Activated CD4-positive, alpha-beta memory T cell treated with anti-CD3 and anti-CD28 coated beads for 36 hours (primary cell): ENCODE measurements at regions not wholly inside any gene's neighbourhood (a gene's known extent, or its start where the extent isn't known, plus 50 kb on each side); places are given as distances from the start of the nearest gene placed in this dataset.

Experiments
- CTCF ChIA-PET: fragments of 350-600 bp; sonication (Branson Sonifier 250); formaldehyde crosslinking; loops from one replicate; lab custom pipeline; 2021; ENCODE audit warnings: antibody characterized with exemption, inconsistent platforms; lab: Charles Lee
- POLR2A ChIA-PET: fragments of 350-600 bp; sonication (Branson Sonifier 250); formaldehyde crosslinking; loops from one replicate; lab custom pipeline; 2021; ENCODE audit warnings: antibody characterized with exemption; lab: Charles Lee
- DNase-seq: peaks from one replicate; pipeline ENCODE4 v3.0.0-alpha.2; 2020
- H3K27ac Mint-ChIP-seq: one replicate; pipeline ENCODE4 v1.8.0; 2021; ENCODE audit warnings: mixed read lengths
- H3K27me3 Mint-ChIP-seq: one replicate; pipeline ENCODE4 v1.8.0; 2021; ENCODE audit warnings: mixed read lengths
- H3K36me3 Mint-ChIP-seq: one replicate; pipeline ENCODE4 v1.8.0; 2021; ENCODE audit warnings: mixed read lengths
- H3K4me1 Mint-ChIP-seq: one replicate; pipeline ENCODE4 v1.8.0; 2021; ENCODE audit warnings: low read depth, mixed read lengths
- H3K4me3 Mint-ChIP-seq: one replicate; pipeline ENCODE4 v1.8.0; 2021; ENCODE audit warnings: mild to moderate bottlenecking, mixed read lengths
- H3K9me3 Mint-ChIP-seq: one replicate; pipeline ENCODE4 v1.8.0; 2021; ENCODE audit warnings: mixed read lengths
- intact Hi-C: fragments of 100-400 bp; cut with micrococcal nuclease; formaldehyde crosslinking; loops from one replicate; pipeline ENCODE4 v1.15.1; 2023

- H3K4me1 Mint-ChIP-seq: no peaks in the 10 kb centered on the region
- no peaks in the 10 kb centered on the region for H3K36me3 Mint-ChIP-seq
- POLR2A ChIA-PET: no interaction called here
- intact Hi-C loops: no loop called here
- CTCF ChIA-PET: no interaction called here
- DNase-seq: no peak
- no peaks in the 10 kb centered on the region for H3K9me3 Mint-ChIP-seq
- no peak overlapping the region for H3K4me3 Mint-ChIP-seq
- H3K27ac Mint-ChIP-seq: no peak overlapping the region
- H3K27me3 Mint-ChIP-seq: peaks cover 38% of the 10 kb centered on the region
Measured at GRCh38 chr22:48495751-48496080, 1332.0 kb downstream of the BRD1 start.

DNA sequence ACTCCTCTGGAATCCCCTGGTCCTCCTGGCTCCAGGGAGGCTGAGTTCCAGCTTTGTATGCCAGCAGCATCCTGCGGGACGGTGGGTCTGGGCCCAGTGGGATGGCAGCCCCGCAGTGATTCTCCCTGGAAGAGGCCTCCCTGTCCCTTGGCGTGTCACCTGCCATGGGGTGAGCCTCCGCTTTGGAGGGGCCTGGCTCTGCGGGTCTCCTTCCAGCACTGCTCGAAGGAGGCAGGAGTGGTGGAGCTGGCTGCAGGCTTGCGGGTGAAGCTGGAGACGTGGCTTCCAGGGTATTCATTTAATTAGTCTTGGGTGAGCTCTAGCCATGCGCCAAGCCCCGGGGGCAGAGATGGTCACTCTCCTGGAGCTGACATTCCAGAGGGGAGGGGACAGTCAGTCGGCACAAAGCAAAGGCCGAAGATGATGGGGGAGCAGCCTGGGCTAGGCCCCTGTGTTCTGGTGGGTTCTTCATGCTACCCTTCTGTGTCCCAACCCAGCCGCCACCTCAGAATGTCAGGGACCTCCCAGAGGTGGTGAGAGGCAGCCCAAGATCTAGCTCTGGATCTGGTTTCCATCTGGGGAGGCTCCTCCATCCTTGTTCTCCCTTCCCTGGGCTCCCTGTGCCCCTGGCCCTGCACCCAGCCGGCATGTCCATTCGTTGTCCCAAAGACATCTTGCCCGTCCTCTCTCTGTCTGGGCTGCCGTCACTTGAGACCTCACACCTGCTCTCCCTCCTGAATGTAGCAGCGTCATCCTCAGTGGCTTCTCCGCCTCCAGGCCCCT lies 1332.5 kb downstream of the BRD1 start:
- CTCF ChIA-PET: no interaction called here
- no peak overlapping the region for H3K27ac Mint-ChIP-seq
- no peaks in the 10 kb centered on the region for H3K36me3 Mint-ChIP-seq
- peaks cover 42% of the 10 kb centered on the region for H3K27me3 Mint-ChIP-seq
- H3K4me3 Mint-ChIP-seq: no peak overlapping the region
- POLR2A ChIA-PET: no interaction called here
- no peaks in the 10 kb centered on the region for H3K9me3 Mint-ChIP-seq
- no peak for DNase-seq
- no peaks in the 10 kb centered on the region for H3K4me1 Mint-ChIP-seq
- intact Hi-C loops: no loop called here

- intact Hi-C loops: no loop called here
Measured at GRCh38 chr22:48494256-48494967, 1333.3 kb downstream of the BRD1 start.

DNA sequence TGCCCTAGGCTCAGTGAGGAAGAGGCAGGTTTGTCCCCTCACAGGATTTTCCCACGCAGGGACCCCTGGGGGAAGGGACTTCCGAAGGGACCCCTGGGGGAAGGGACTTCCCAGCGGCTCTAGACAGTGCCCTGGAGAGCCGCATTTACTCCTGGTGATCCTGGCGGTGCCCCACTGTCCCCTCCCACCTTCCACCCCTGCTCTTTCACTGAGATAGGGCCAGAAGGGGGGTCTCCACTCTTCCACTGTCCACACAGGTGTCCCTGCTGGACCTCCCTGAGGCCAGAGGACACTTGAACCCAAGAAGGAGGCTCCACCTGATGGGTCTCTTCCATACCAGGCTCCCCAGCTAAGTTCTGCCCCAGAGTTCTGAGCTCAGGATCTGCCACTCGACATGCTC lies 1333.9 kb downstream of the BRD1 start:
- Mint-ChIP-seq H3K36me3 (no peaks in the 10 kb centered on the region), H3K27me3 (peaks cover 43% of the 10 kb centered on the region), H3K9me3 (no peaks in the 10 kb centered on the region), H3K4me1 (no peaks in the 10 kb centered on the region), H3K4me3 (no peak overlapping the region), H3K27ac (no peak overlapping the region)
- CTCF ChIA-PET: no interaction called here
- POLR2A ChIA-PET: no interaction called here
- no peak for DNase-seq
- intact Hi-C loops: no loop called here

More at GRCh38 chr22:48494256-48494967, 1333.3 kb downstream of the BRD1 start:
- Mint-ChIP-seq H3K4me3 (no peak overlapping the region), H3K27ac (no peak overlapping the region), H3K27me3 (peaks cover 42% of the 10 kb centered on the region), H3K4me1 (no peaks in the 10 kb centered on the region), H3K9me3 (no peaks in the 10 kb centered on the region), H3K36me3 (no peaks in the 10 kb centered on the region)
- ChIA-PET CTCF (no interaction called here), POLR2A (no interaction called here)
- DNase-seq: no peak

DNA sequence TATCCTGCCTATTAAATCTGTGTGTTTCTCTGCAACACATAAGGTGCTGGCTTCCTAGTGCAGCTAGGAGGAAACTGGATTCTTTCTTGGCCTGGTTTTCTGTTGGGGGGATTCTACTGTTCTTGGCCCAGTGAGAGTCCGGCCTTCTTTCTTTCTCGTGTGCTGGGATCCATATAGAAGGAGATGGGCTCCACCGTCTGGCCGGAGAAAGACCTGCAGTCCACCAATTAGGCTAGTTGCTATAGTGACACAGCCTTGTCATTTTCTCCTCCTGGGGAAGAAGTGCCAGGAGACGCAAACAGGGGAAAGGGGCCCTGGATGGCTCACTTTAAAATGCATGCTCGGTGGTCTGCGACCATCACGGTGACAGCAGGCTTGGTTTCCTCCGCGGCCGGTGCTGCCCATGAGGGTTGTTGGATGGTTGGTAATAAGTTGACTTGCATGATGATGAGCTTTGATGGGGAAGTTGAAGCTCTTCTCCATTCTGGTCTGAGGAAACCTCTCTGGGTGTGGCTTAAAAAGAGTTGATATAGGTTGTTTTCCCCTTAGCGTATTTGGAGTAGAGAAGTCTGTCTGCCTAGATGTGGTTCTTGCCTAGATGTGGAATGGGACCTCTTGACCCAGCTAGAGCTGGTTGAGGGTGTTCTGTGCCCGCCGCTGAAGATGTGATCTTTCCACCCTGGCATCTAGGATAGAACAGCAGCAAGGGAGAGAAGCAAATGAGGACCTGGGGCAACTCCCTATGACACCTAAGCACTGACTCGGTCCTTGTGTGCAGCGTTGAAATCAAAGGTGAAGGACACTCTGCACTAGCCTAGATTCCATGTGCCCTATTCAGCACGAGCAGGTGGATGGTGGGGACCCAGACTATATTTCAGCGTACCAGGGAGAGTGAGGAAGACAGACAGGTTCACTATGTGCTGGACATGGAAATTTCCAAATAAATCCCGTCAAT lies 1335.0 kb downstream of the BRD1 start:
- no peak overlapping the region for H3K4me3 Mint-ChIP-seq
- H3K27ac Mint-ChIP-seq: no peak overlapping the region
- peak; percentile 50 for DNase-seq
- H3K9me3 Mint-ChIP-seq: no peaks in the 10 kb centered on the region
- ChIA-PET CTCF (interaction anchor here (0.5 to 0.6 kb wide), 2 partner anchors 78 to 619 kb away, joined by 3 read pairs; no protein-coding TSS in a partner anchor), POLR2A (no interaction called here)
- H3K27me3 Mint-ChIP-seq: peaks cover 54% of the 10 kb centered on the region
- no peaks in the 10 kb centered on the region for H3K4me1 Mint-ChIP-seq
- no peaks in the 10 kb centered on the region for H3K36me3 Mint-ChIP-seq
- intact Hi-C loops: no loop called here

DNA sequence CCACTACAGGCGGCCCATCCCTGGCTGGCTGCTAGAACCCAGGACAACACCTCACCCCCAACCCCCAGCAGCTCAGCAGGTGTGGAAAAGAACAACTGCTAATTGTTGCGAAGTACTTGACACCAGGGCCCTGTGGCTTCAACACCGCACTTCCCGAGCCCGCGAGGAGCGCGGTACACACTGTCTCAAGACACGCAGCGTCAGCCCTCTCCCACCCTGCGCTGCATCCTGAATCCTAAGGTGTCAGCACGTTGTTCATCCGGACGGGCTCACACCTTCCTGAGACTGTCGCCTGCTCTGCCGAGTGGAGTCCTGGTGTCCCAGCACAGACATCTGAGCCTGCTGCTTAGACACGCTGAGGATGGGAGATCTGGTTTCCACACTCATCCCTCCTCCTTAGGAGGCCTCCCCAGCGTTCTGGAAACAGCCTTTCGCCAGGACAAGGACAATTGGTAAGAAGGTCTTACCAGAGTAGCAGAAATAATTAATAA lies 1336.2 kb downstream of the BRD1 start:
- H3K4me1 Mint-ChIP-seq: no peaks in the 10 kb centered on the region
- H3K9me3 Mint-ChIP-seq: no peaks in the 10 kb centered on the region
- intact Hi-C loops: no loop called here
- ChIA-PET CTCF (no interaction called here), POLR2A (no interaction called here)
- no peak for DNase-seq
- H3K27ac Mint-ChIP-seq: no peak overlapping the region
- no peaks in the 10 kb centered on the region for H3K36me3 Mint-ChIP-seq
- H3K4me3 Mint-ChIP-seq: no peak overlapping the region
- peaks cover 64% of the 10 kb centered on the region for H3K27me3 Mint-ChIP-seq

GRCh38 chr22:48490500-48491411 lies 1336.9 kb downstream of the BRD1 start:
- Mint-ChIP-seq H3K4me3 (no peak overlapping the region), H3K27ac (no peak overlapping the region), H3K9me3 (no peaks in the 10 kb centered on the region), H3K27me3 (peaks cover 62% of the 10 kb centered on the region), H3K4me1 (no peaks in the 10 kb centered on the region), H3K36me3 (no peaks in the 10 kb centered on the region)
- intact Hi-C loops: no loop called here
- no peak for DNase-seq
- ChIA-PET CTCF (no interaction called here), POLR2A (no interaction called here)

- Mint-ChIP-seq H3K27ac (no peak overlapping the region), H3K9me3 (no peaks in the 10 kb centered on the region), H3K36me3 (no peaks in the 10 kb centered on the region), H3K27me3 (peaks cover 63% of the 10 kb centered on the region), H3K4me3 (no peak overlapping the region), H3K4me1 (no peaks in the 10 kb centered on the region)
- no peak for DNase-seq
- ChIA-PET POLR2A (no interaction called here), CTCF (no interaction called here)
- intact Hi-C loops: no loop called here
Measured at GRCh38 chr22:48489551-48490499, 1337.8 kb downstream of the BRD1 start.

DNA sequence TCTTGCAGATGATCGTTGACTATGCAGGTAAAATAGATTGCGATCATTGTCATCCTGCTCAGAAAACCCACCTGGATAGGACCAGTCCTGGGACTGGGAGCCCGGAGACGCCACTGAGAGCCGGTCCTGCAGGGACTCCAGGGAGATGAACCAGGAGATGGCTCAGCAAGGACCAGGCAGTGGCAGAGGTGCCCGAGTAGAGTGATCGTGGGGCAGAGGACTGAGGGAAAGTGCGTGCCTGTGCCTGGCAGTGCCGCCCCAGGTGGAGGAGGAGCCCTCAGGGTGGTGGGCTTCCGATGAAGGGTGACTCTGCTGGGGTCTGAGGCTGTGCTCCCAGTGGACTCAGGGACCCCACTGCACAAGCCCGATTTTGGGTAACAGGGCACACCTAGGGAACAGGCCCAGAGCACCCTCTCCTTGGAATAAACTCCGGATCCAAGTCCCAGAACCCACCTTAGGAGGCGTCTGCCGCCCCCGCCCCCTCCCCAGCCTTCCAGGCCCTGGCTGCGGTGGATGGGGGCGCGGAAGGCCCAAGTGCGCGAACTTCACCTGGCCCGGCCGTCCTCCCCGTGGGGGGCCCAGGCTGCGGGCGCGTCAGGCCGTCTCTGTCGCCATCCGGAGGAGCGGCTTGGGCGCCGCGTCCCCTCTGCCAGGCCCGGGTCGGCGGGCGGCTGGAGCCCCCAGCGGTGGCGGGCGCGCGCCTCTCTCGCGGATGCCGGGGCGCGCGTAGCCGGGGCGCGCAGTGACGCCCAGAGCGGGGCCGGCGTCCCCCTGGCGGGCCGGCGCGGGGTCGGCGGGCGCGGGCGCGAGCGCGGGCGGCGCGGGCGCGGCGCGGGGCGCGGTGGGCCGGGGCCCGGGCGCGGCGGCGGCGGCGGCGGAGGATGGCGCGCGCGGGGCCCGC lies 1338.8 kb downstream of the BRD1 start:
- Mint-ChIP-seq H3K27me3 (peaks cover 56% of the 10 kb centered on the region), H3K36me3 (no peaks in the 10 kb centered on the region), H3K9me3 (no peaks in the 10 kb centered on the region), H3K4me3 (no peak overlapping the region), H3K4me1 (no peaks in the 10 kb centered on the region), H3K27ac (no peak overlapping the region)
- no peak for DNase-seq
- intact Hi-C loops: no loop called here
- CTCF ChIA-PET: no interaction called here
- POLR2A ChIA-PET: no interaction called here

GRCh38 chr22:48488149-48488551 lies 1339.5 kb downstream of the BRD1 start:
- POLR2A ChIA-PET: no interaction called here
- Mint-ChIP-seq H3K36me3 (no peaks in the 10 kb centered on the region), H3K4me3 (no peak overlapping the region), H3K27me3 (peaks cover 52% of the 10 kb centered on the region), H3K9me3 (no peaks in the 10 kb centered on the region), H3K27ac (no peak overlapping the region), H3K4me1 (no peaks in the 10 kb centered on the region)
- no peak for DNase-seq
- intact Hi-C loops: no loop called here
- CTCF ChIA-PET: no interaction called here
